ENCODE measurements at regions not wholly inside any gene's neighbourhood (a gene's known extent, or its start where the extent isn't known, plus 50 kb on each side); places are given as distances from the start of the nearest gene placed in this dataset.

DNA sequence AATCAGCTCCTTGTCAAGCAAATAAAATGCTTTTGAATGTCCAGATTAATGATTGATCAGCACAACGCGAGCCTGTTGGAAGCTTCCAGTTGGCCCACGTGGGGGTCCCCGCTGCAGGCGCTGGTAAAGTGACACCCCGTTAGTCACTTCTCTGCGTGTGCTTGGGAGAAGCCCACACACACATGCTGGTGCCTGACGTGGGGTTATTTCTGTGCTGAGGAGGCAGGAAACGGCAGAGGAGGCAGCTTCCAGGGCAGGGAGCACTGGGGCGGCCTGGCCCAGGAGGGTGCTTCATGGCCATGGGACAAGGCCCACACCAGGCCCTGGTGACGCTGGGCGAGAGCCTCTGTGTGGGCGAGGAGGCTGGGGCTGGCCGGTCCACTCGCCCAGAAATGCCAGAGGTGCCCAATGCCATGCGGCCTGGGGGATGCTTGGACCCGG is 101.5 kb downstream of the KIF26A start:
- no peak overlapping the region for H3K9ac ChIP-seq (ENCODE audit: control insufficient read depth, extremely low read depth, insufficient read depth, low read length)
- TF ChIP-seq EZH2 (IDR thresholded peaks at IDR 0.05; ENCODE audit: low read length), result no peak
- TF ChIP-seq, protein P1, sequence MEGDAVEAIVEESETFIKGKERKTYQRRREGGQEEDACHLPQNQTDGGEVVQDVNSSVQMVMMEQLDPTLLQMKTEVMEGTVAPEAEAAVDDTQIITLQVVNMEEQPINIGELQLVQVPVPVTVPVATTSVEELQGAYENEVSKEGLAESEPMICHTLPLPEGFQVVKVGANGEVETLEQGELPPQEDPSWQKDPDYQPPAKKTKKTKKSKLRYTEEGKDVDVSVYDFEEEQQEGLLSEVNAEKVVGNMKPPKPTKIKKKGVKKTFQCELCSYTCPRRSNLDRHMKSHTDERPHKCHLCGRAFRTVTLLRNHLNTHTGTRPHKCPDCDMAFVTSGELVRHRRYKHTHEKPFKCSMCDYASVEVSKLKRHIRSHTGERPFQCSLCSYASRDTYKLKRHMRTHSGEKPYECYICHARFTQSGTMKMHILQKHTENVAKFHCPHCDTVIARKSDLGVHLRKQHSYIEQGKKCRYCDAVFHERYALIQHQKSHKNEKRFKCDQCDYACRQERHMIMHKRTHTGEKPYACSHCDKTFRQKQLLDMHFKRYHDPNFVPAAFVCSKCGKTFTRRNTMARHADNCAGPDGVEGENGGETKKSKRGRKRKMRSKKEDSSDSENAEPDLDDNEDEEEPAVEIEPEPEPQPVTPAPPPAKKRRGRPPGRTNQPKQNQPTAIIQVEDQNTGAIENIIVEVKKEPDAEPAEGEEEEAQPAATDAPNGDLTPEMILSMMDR (optimal IDR thresholded peaks at IDR 0.05 in 1 of 3, IDR thresholded peaks at IDR 0.05 in 1 of 3, conservative IDR thresholded peaks at IDR 0.05 in 1 of 3; ENCODE audit: extremely low read depth in 1 of 3, insufficient read depth in 2 of 3, low read length in 3 of 3), result no peak
- no peak overlapping the region for H3K4me3 ChIP-seq (ENCODE audit: control insufficient read depth in 2 of 3, extremely low read depth in 1 of 3, insufficient read depth in 2 of 3, low read depth in 1 of 3, low read length in 3 of 3)
- no peaks in the 10 kb centered on the region for H3K27me3 ChIP-seq (ENCODE audit: control insufficient read depth, extremely low read depth, insufficient read depth, low read length)
- H3K79me2 ChIP-seq (ENCODE audit: control insufficient read depth, insufficient read depth, low read length), result no peaks in the 10 kb centered on the region
- dilution Hi-C loops (cut with MboI; ENCODE audit: extremely low pct_ligation_motif_present, low sequenced_read_pairs), result no loop called here
- no peak for DNase-seq (ENCODE audit: low read depth, low spot score)
- no peak overlapping the region for H3K4me2 ChIP-seq (ENCODE audit: control insufficient read depth, extremely low read depth, insufficient read depth, low read depth, low read length)
- no peak overlapping the region for H3K27ac ChIP-seq (ENCODE audit: control insufficient read depth, insufficient read depth, low read length)
- no peak for FAIRE-seq
- no peaks in the 10 kb centered on the region for H3K9me1 ChIP-seq (ENCODE audit: control insufficient read depth, extremely low read depth, insufficient read depth, low read length)
- no peaks in the 10 kb centered on the region for H4K20me1 ChIP-seq (ENCODE audit: control insufficient read depth, extremely low read depth, insufficient read depth, low read length)
- H3K36me3 ChIP-seq (ENCODE audit: control insufficient read depth in 2 of 2, extremely low read depth in 1 of 2, insufficient read depth in 2 of 2, low read length in 2 of 2), result no peaks in the 10 kb centered on the region
- H3K4me1 ChIP-seq (ENCODE audit: control insufficient read depth, extremely low read depth, insufficient read depth, low read length), result no peaks in the 10 kb centered on the region
- H3K9me3 ChIP-seq (ENCODE audit: control insufficient read depth, low read depth, low read length), result peaks cover 3% of the 10 kb centered on the region
- H2AFZ ChIP-seq (ENCODE audit: control insufficient read depth, low read length), result no peak overlapping the region

- dilution Hi-C loops (cut with MboI; ENCODE audit: extremely low pct_ligation_motif_present, low sequenced_read_pairs), result no loop called here
- H3K27me3 ChIP-seq (ENCODE audit: control insufficient read depth, extremely low read depth, insufficient read depth, low read length), result no peaks in the 10 kb centered on the region
- DNase-seq (ENCODE audit: low read depth, low spot score), result no peak
Measured at GRCh38 chr14:104240434-104241157, 102.2 kb downstream of the KIF26A start.

More at GRCh38 chr14:104240434-104241157, 102.2 kb downstream of the KIF26A start:
- Histone ChIP-seq H3K4me1 (ENCODE audit: control insufficient read depth, extremely low read depth, insufficient read depth, low read length) (no peaks in the 10 kb centered on the region), H3K9me1 (ENCODE audit: control insufficient read depth, extremely low read depth, insufficient read depth, low read length) (no peaks in the 10 kb centered on the region), H3K27ac (ENCODE audit: control insufficient read depth, insufficient read depth, low read length) (no peak overlapping the region), H4K20me1 (ENCODE audit: control insufficient read depth, extremely low read depth, insufficient read depth, low read length) (no peaks in the 10 kb centered on the region), H3K4me3 (ENCODE audit: control insufficient read depth in 2 of 3, extremely low read depth in 1 of 3, insufficient read depth in 2 of 3, low read depth in 1 of 3, low read length in 3 of 3) (no peak overlapping the region), H2AFZ (ENCODE audit: control insufficient read depth, low read length) (no peak overlapping the region), H3K36me3 (ENCODE audit: control insufficient read depth in 2 of 2, extremely low read depth in 1 of 2, insufficient read depth in 2 of 2, low read length in 2 of 2) (no peaks in the 10 kb centered on the region), H3K9me3 (ENCODE audit: control insufficient read depth, low read depth, low read length) (peaks cover 7% of the 10 kb centered on the region), H3K9ac (ENCODE audit: control insufficient read depth, extremely low read depth, insufficient read depth, low read length) (no peak overlapping the region), H3K4me2 (ENCODE audit: control insufficient read depth, extremely low read depth, insufficient read depth, low read depth, low read length) (no peak overlapping the region), H3K79me2 (ENCODE audit: control insufficient read depth, insufficient read depth, low read length) (no peaks in the 10 kb centered on the region)
- TF ChIP-seq, protein P1 (optimal IDR thresholded peaks at IDR 0.05 in 1 of 3, IDR thresholded peaks at IDR 0.05 in 1 of 3, conservative IDR thresholded peaks at IDR 0.05 in 1 of 3; ENCODE audit: extremely low read depth in 1 of 3, insufficient read depth in 2 of 3, low read length in 3 of 3), result no peak
- no peak for TF ChIP-seq EZH2 (IDR thresholded peaks at IDR 0.05; ENCODE audit: low read length)
- FAIRE-seq, result no peak
